GM19043 (cell line): ENCODE measurements at regions not wholly inside any gene's neighbourhood (a gene's known extent, or its start where the extent isn't known, plus 50 kb on each side); places are given as distances from the start of the nearest gene placed in this dataset.

Experiments
- ATAC-seq: cut with Tn5 transposase; IDR thresholded peaks from one replicate; pipeline ENCODE4 v1.9.1; 2021; ENCODE audit warnings: low read depth; ENCODE audit not compliant: unreplicated experiment

DNA sequence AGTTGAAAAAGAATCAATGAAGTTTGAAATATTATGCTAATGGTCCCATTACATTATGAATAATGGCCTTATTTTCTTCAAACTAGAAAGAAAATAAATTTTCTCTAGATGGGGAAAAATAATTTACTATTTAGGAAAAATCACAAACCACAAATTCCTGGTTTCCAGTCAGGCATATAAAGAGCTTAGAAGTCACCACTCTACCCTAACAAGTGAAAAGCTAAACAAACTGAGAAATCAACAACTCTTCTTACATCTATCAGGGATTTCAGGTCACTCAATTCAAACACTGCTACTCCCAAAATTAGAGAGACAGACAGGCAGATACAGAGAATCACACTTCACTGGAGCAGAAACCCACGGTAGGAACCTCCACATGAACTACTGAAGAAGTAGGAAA is 82.1 kb upstream of the LRRC7 start:
- ATAC-seq = no peak

DNA sequence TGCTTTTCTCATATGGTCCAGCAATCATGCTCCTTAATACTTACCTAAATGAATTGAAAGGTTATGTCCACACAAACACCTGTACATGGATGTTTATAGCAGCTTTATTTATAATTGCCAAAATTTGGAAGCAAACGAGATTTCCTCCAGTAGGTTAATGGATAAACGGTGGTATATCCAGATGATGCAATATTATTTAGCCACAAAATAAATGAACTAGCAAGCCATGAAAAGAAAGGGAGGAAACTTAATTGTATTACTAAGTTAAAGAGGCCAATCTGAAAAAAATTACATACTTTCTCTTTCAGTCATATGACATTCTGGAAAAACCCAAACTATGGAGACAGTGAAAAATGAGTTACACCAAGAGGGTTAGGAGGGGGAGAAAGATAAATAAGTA is 76.3 kb upstream of the LRRC7 start:
- ATAC-seq = no peak

DNA sequence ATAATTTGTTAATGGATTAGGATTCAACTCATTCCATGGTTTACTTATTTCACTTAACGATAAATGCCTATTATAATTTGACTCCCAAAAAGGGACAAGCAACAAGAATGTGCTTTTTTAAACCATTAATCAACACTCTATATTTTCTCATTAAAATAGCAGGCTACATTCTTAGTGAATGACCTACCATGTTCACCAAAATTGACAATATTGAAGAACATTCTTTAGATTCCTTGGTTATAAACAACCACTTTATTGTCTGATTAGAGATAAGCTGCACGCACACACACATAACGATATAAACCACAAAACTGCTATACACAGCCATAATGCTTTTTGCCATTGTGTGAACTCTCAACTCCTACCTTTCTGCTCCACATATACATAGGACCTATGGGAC is 75.4 kb upstream of the LRRC7 start:
- no peak for ATAC-seq

DNA sequence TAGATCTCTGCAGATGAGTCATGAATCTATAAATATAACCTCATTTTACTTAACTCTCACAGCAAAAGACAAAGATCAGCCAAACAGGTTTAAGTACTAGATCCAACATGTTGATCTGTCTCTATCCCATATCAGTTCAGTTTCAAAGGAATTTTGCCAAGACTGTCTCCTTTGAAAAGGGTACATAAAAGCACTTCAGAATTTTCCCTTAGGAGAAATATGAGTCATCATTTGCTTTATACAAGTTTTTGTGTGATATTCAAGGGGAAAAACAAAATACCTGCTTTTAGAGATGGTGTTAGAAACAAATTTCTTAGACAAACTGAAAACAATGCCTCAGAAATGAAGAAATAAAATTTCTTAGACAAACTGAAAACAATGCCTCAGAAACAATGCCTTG is 73.5 kb upstream of the LRRC7 start:
- no peak for ATAC-seq

- no peak for ATAC-seq
These were observed 70.1 kb upstream of the LRRC7 start for GRCh38 chr1:69497441-69498221.

GRCh38 chr1:69498711-69499110 is 69.0 kb upstream of the LRRC7 start:
- no peak for ATAC-seq

DNA sequence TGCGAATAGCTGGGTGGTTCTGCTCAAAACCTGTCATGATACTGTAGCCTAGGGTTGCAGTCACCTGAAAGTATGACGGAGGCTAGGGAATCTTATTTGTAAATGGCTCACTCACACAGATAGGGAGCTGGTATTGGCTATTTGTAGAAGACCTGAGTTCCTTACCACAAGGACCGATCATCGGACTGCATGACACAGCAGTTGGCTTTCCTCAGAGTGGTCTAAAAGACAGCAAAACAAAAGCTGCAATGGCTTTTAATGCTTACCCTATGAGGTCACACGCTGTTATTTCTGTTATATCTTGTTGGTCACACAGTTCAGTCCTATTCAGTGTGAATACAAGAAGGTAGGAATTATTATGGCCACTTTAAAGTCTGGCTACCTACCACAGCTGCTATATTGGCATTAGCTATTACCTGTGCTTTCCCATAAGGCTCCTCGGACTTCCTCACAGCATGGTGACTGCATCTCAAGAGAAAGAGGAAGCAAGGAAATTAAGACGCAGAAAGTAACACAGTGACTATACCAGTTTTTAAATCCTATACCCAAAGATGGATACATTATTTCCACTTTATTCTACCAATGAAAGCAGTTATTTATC is 68.4 kb upstream of the LRRC7 start:
- no peak for ATAC-seq

GRCh38 chr1:69502991-69503390 is 64.7 kb upstream of the LRRC7 start:
- ATAC-seq = no peak

DNA sequence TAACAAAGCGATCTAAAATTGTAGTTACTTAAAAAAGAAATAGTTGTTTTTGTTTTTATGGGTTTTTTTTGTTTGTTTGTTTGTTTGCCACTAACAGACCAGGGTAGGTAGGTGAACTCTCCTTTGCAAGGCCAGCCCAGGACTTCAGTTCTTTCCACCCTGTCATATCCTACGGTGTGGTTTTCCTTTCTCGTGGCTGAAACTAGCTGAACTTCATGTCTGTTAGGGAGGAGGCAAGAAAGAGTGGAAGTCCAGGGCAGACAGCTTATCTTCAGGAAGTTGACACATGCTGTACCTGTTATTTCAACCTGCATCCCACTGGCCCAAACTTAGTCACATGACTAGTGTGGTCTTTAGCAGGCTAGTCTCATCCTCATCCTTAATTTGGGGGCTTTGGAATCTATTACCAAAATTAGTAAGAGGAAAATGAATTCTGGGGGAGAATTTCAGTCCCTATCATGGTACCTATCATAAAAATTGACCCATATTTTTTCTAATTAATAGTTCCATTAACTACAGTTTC is 62.9 kb upstream of the LRRC7 start:
- ATAC-seq = no peak

DNA sequence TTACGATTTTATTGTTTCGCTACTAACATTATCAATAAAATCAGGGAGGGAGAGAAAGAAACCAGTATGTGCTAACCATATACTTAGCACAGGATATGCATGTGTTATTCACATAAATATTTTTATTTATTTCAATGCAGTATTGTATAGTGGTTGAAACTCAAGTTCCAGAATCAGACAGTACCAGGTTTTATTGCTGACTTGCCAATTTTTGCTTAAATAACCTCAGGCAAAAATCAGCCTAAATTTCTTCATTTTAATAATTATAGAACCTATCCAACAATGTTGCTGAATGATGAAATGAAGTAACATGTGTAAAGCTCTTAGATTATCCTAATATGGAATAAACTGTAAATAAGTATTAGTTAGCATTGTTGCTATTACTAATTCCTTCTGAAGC is 61.4 kb upstream of the LRRC7 start:
- no peak for ATAC-seq

GRCh38 chr1:69506721-69507120 is 61.0 kb upstream of the LRRC7 start:
- ATAC-seq = no peak

DNA sequence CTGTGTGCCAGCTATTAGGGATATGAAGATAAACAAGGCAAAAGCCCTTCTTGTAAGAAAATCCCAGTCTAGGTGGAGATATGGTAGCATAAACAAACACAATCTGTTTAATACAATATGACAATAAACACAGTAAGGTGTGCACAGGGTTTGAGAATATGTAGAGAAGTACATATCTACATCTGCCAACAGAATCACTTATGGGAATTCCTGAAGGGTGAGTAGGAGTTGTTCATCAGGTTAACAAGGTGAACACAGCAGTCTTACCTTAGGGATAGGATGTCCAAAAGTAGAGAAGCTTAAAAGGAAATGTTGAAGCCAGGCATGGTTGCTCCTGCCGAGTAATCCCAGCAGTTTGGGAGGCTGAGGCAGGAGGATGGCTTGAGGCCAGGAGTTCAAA is 57.7 kb upstream of the LRRC7 start:
- ATAC-seq = no peak

DNA sequence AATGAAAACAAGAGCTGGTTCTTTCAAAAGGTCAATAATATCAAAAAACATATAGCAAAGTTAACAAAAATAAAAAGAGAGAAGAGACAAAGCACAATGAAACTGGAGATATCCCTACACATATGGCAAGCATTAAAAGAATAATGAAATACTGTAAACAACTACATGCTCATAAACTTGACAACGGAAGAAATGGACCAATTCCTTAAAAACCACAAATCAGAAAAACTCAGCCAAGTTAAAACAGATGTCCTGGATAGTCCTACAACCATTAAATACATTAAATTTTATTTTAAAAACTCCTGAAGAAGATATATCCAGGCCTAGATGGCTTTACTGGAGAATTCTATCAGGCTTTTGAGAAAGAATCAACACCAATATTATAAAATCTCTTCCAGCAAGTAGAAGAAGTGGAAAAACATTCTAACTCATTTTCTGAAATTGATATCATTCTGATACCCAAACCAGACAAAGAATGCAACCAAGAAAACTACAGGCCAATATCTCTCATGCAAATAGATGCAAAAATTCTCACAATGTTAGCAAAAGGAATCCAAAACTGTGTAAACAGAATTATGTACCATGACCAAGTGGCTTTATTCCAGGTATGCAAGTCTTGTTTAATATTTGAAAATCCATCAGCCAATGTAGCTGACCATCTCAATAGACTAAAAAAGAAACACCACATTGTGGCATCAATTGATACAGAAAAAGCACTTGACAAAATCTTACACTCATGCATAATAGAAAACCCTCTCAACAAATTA is 56.1 kb upstream of the LRRC7 start:
- no peak for ATAC-seq

DNA sequence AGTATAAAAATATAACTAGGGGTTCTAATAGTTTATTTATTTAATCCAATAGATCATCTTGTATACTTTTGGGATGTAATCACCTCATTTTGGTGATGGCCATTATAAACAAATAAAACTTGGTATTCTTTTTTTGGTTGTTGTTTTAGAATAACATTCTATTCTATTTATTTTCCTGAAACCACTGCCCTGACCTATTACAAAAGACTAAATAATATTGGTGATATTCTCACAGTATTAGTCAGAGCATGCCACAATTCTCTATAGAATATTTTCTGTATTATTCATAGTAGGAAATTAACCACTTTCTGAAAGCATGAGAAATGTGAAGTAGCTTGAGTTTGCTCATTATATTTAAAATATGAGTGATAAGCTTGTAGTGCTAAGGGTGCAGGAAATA is 54.1 kb upstream of the LRRC7 start:
- no peak for ATAC-seq
